Fibroblast of lung (primary cell): ENCODE measurements at regions not wholly inside any gene's neighbourhood (a gene's known extent, or its start where the extent isn't known, plus 50 kb on each side); places are given as distances from the start of the nearest gene placed in this dataset.

Experiments
- DNase-seq, 2 donors: peaks; one replicate each; pipeline versions ENCODE4 v3.0.0 to v3.0.0-alpha.2; 2010; ENCODE audit warnings: low read depth in 2 of 2
- H2AFZ ChIP-seq: 2 replicates; pipeline ENCODE4 v1.5.1; 2012; ENCODE audit warnings: low read length, control low read depth, inconsistent platforms
- H3K27ac ChIP-seq: 2 replicates; pipeline ENCODE4 v1.5.1; 2011; ENCODE audit warnings: low read length, control low read depth; ENCODE audit not compliant: insufficient read depth
- H3K27me3 ChIP-seq: 2 replicates; pipeline ENCODE4 v1.5.1; 2011; ENCODE audit warnings: mild to moderate bottlenecking, low read length; ENCODE audit not compliant: control insufficient read depth, insufficient read depth
- H3K36me3 ChIP-seq: 2 replicates; pipeline ENCODE4 v1.5.1; 2011; ENCODE audit warnings: low read length; ENCODE audit not compliant: control insufficient read depth, insufficient read depth
- H3K4me1 ChIP-seq: 2 replicates; pipeline ENCODE4 v1.5.1; 2011; ENCODE audit warnings: low read length; ENCODE audit not compliant: control insufficient read depth, insufficient read depth; ENCODE audit errors: extremely low read depth
- H3K4me2 ChIP-seq: 2 replicates; pipeline ENCODE4 v1.5.1; 2011; ENCODE audit warnings: low read length, control low read depth; ENCODE audit not compliant: insufficient read depth; ENCODE audit errors: extremely low read depth
- H3K4me3 ChIP-seq, 4 experiments: fragments of 200-600 bp in 1 of 4; sonication (generic) in 1 of 4; replicated peaks in 1 of 4; 2 replicates each; pipeline ENCODE4 v1.5.1; 2011 to 2016; ENCODE audit warnings: low read length in 4 of 4, low read depth in 3 of 4, mild to moderate bottlenecking in 3 of 4, control low read depth in 2 of 4, inconsistent platforms in 1 of 4, mixed read lengths in 1 of 4; ENCODE audit not compliant: insufficient read depth in 1 of 4; ENCODE audit errors: control extremely low read depth in 1 of 4
- H3K79me2 ChIP-seq: 2 replicates; pipeline ENCODE4 v1.5.1; 2012; ENCODE audit warnings: mild to moderate bottlenecking, low read length, inconsistent platforms; ENCODE audit not compliant: control insufficient read depth, insufficient read depth
- H3K9ac ChIP-seq: 2 replicates; pipeline ENCODE4 v1.5.1; 2011; ENCODE audit warnings: mild to moderate bottlenecking, low read length, control low read depth; ENCODE audit not compliant: insufficient read depth
- H3K9me3 ChIP-seq: 2 replicates; pipeline ENCODE4 v1.5.1; 2012; ENCODE audit warnings: low read depth, low read length; ENCODE audit not compliant: control insufficient read depth, insufficient read depth
- H4K20me1 ChIP-seq: 2 replicates; pipeline ENCODE4 v1.5.1; 2011; ENCODE audit warnings: low read length; ENCODE audit not compliant: control insufficient read depth, insufficient read depth; ENCODE audit errors: extremely low read depth
- CTCF ChIP-seq, 2 donors: IDR thresholded peaks in 1 of 2; conservative IDR thresholded peaks in 1 of 2; 1 replicate in 1 of 2; 2 replicates in 1 of 2; pipeline ENCODE4 v1.5.1; 2011 to 2012; ENCODE audit warnings: low read length in 2 of 2, control low read depth in 1 of 2, inconsistent platforms in 1 of 2, low read depth in 1 of 2, mild to moderate bottlenecking in 1 of 2
- EZH2 ChIP-seq: IDR thresholded peaks from 2 replicates; pipeline ENCODE4 v1.5.1; 2012; ENCODE audit warnings: low read length, control low read depth, mild to moderate bottlenecking; ENCODE audit errors: missing control alignments

DNA sequence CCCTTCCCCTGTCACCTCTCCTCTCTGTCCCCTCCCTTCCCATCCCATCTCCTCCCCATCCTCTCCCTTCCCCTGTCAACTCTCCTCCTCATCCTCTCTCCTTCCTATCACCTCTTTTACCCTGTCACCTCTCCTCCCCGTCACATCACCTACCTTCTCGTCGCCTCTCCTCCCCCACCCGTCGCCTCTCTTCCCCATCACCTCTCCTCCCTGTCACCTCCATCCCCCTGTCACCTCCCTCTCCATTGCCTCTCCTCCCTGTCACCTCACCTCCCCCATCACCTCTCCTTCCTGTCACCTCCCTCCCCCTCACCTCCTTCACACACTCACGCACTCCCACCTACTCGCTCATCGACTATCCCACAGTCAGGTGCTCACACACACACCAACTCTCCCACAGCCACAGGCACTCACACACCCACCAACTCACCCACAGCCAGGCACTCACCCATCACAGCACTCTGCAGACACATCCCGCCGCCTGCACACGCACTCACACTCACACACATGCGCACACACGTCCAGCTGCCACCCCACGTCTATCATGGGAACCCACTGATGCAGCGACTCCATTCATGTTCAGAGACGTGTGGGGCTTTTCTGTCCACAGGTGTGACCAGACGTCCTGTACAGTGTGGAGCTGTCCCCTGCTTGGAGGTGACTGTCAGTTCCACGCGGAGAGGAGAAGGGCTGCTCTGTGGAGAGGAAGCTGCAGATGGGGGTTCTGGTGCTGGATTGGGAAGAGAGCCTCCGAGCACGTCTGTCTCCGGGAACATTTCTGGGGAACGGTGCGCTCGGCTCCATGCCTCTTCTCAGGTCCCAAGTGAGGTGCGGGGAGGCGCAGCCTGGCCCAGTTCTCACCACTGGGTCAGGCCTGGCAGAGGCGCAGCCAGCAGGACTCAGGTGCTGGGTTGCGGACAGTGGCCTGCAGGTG lies 184.3 kb downstream of the TTLL2 start:
- Histone ChIP-seq H2AFZ (no peak overlapping the region), H3K79me2 (no peaks in the 10 kb centered on the region), H3K27me3 (no peaks in the 10 kb centered on the region), H3K9ac (no peak overlapping the region), H4K20me1 (no peaks in the 10 kb centered on the region), H3K27ac (no peak overlapping the region), H3K9me3 (no peaks in the 10 kb centered on the region), H3K4me3 (no peak overlapping the region), H3K4me1 (no peaks in the 10 kb centered on the region), H3K36me3 (no peaks in the 10 kb centered on the region), H3K4me2 (no peak overlapping the region)
- TF ChIP-seq EZH2 (no peak), CTCF (conservative IDR thresholded peaks at IDR 0.05 in 1 of 2, IDR thresholded peaks at IDR 0.05 in 1 of 2; ENCODE audit: low read depth in 1 of 2, low read length in 2 of 2) (no peak)
- no peak for DNase-seq

DNA sequence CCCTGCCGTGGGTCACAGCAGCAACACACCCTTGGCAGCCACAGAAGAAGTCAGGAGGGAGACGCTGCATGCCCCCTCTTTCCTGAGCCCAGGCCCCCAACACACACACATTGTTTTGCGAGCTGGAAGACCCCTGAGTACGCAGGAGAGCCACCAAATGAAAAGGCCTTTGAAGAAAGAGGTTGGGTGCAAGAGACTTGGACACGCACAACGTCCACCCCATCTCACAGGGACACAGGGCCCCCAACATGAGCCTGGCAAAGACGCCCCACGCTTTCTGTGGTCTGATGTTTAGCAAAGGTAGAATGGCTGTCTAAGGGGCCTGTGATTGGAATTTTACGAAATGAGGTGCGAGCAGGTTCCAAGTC lies 185.0 kb downstream of the TTLL2 start:
- Histone ChIP-seq H3K9me3 (no peaks in the 10 kb centered on the region), H3K4me2 (no peak overlapping the region), H3K79me2 (no peaks in the 10 kb centered on the region), H4K20me1 (no peaks in the 10 kb centered on the region), H3K9ac (no peak overlapping the region), H3K4me3 (no peak overlapping the region), H3K27me3 (no peaks in the 10 kb centered on the region), H3K4me1 (no peaks in the 10 kb centered on the region), H2AFZ (no peak overlapping the region), H3K27ac (no peak overlapping the region), H3K36me3 (no peaks in the 10 kb centered on the region)
- TF ChIP-seq EZH2 (no peak), CTCF (conservative IDR thresholded peaks at IDR 0.05 in 1 of 2, IDR thresholded peaks at IDR 0.05 in 1 of 2; ENCODE audit: low read depth in 1 of 2, low read length in 2 of 2) (no peak)
- no peak for DNase-seq

- no peak for TF ChIP-seq CTCF (conservative IDR thresholded peaks at IDR 0.05 in 1 of 2, IDR thresholded peaks at IDR 0.05 in 1 of 2; ENCODE audit: low read depth in 1 of 2, low read length in 2 of 2)
- TF ChIP-seq EZH2, result no peak
- Histone ChIP-seq H3K9me3 (no peaks in the 10 kb centered on the region), H3K27me3 (no peaks in the 10 kb centered on the region), H3K79me2 (no peaks in the 10 kb centered on the region), H3K4me1 (no peaks in the 10 kb centered on the region), H4K20me1 (no peaks in the 10 kb centered on the region), H3K27ac (no peak overlapping the region), H3K9ac (no peak overlapping the region), H3K36me3 (no peaks in the 10 kb centered on the region), H3K4me3 (no peak overlapping the region), H2AFZ (no peak overlapping the region), H3K4me2 (no peak overlapping the region)
- DNase-seq, result no peak
Observed at GRCh38 chr6:167510648-167511047, 185.8 kb downstream of the TTLL2 start.
